WERI-Rb-1 (cell line): ENCODE measurements at regions not wholly inside any gene's neighbourhood (a gene's known extent, or its start where the extent isn't known, plus 50 kb on each side); places are given as distances from the start of the nearest gene placed in this dataset.
"Not testable (repeated sequence)": the region's sequence is repeated elsewhere in the genome, so short reads cannot be mapped to it uniquely, and the experiment has no call there.

Source experiments
- DNase-seq: peaks from one replicate; pipeline ENCODE4 v3.0.0-alpha.2; 2020
- H3K27ac ChIP-seq: fragments of 250-450 bp; sonication (Bioruptor Pico); 2 replicates; pipeline ENCODE4 v1.5.1; 2020; ENCODE audit warnings: mild to moderate bottlenecking, moderate library complexity
- H3K27me3 ChIP-seq: fragments of 250-450 bp; sonication (Bioruptor Pico); 2 replicates; pipeline ENCODE4 v1.5.1; 2021; ENCODE audit warnings: mild to moderate bottlenecking, low read depth, moderate library complexity; ENCODE audit not compliant: insufficient read depth, severe bottlenecking
- H3K36me3 ChIP-seq: fragments of 250-450 bp; sonication (Bioruptor Pico); 2 replicates; pipeline ENCODE4 v1.5.1; 2020; ENCODE audit warnings: mild to moderate bottlenecking, moderate library complexity
- H3K4me3 ChIP-seq: 2 replicates; pipeline ENCODE4 v1.5.1; 2011; ENCODE audit warnings: low read depth, mild to moderate bottlenecking, control low read depth, low read length
- H3K9me3 ChIP-seq: fragments of 250-450 bp; sonication (Bioruptor Pico); 2 replicates; pipeline ENCODE4 v1.5.1; 2021; ENCODE audit warnings: mild to moderate bottlenecking, moderate library complexity; ENCODE audit not compliant: severe bottlenecking
- CTCF ChIP-seq: IDR thresholded peaks from 2 replicates; pipeline ENCODE4 v1.5.1; 2011; ENCODE audit warnings: low read depth, mild to moderate bottlenecking, control low read depth, inconsistent platforms, low read length

GRCh38 chrX:138254001-138254400, 457.5 kb downstream of the FGF13 start:
- Histone ChIP-seq H3K9me3 (no peaks in the 10 kb centered on the region), H3K4me3 (no peak overlapping the region), H3K36me3 (no peaks in the 10 kb centered on the region), H3K27ac (no peak overlapping the region), H3K27me3 (peaks cover 20% of the 10 kb centered on the region)
- no peak for DNase-seq
- TF ChIP-seq CTCF: no peak

- Histone ChIP-seq H3K27me3 (peaks cover 25% of the 10 kb centered on the region), H3K4me3 (no peak overlapping the region), H3K9me3 (no peaks in the 10 kb centered on the region), H3K36me3 (no peaks in the 10 kb centered on the region), H3K27ac (no peak overlapping the region)
- TF ChIP-seq CTCF: no peak
- DNase-seq: no peak
These were observed 456.1 kb downstream of the FGF13 start for GRCh38 chrX:138255373-138255772.

- not testable (repeated sequence) for H3K9me3 ChIP-seq, H3K36me3 ChIP-seq, H3K27ac ChIP-seq, DNase-seq, H3K4me3 ChIP-seq
- H3K27me3 ChIP-seq: peaks cover 17% of the 10 kb centered on the region
These were observed 447.4 kb downstream of the FGF13 start for GRCh38 chrX:138264095-138264494.

GRCh38 chrX:138270931-138271330, 440.6 kb downstream of the FGF13 start:
- Histone ChIP-seq H3K27ac (no peak overlapping the region), H3K36me3 (no peaks in the 10 kb centered on the region), H3K4me3 (no peak overlapping the region), H3K9me3 (no peaks in the 10 kb centered on the region), H3K27me3 (peaks cover 10% of the 10 kb centered on the region)
- DNase-seq: no peak
- TF ChIP-seq CTCF: no peak

GRCh38 chrX:138282598-138283150, 428.8 kb downstream of the FGF13 start:
- not testable (repeated sequence) for H3K36me3 ChIP-seq, H3K27ac ChIP-seq, H3K4me3 ChIP-seq, H3K9me3 ChIP-seq, DNase-seq
- peaks cover 13% of the 10 kb centered on the region for H3K27me3 ChIP-seq

- Histone ChIP-seq H3K27me3 (peaks cover 26% of the 10 kb centered on the region), H3K36me3 (no peaks in the 10 kb centered on the region), H3K27ac (no peak overlapping the region), H3K9me3 (no peaks in the 10 kb centered on the region), H3K4me3 (no peak overlapping the region)
- no peak for DNase-seq
- TF ChIP-seq CTCF: no peak
These were observed 424.2 kb downstream of the FGF13 start for GRCh38 chrX:138287205-138287877.

GRCh38 chrX:138294951-138295350, 416.6 kb downstream of the FGF13 start:
- TF ChIP-seq CTCF: no peak
- peaks cover 20% of the 10 kb centered on the region for H3K27me3 ChIP-seq
- no peaks in the 10 kb centered on the region for H3K9me3 ChIP-seq
- no peak overlapping the region for H3K27ac ChIP-seq
- no peaks in the 10 kb centered on the region for H3K36me3 ChIP-seq
- DNase-seq: no peak
- H3K4me3 ChIP-seq: no peak overlapping the region
